Ascending aorta (tissue), 2 donors: ENCODE measurements at regions not wholly inside any gene's neighbourhood (a gene's known extent, or its start where the extent isn't known, plus 50 kb on each side); places are given as distances from the start of the nearest gene placed in this dataset.

Experiments
- DNase-seq, 2 donors: peaks; one replicate each; pipeline ENCODE4 v3.0.0-alpha.2; 2019; ENCODE audit warnings: low spot score in 2 of 2
- H3K27ac ChIP-seq, 2 donors: fragments of 200-600 bp; sonication (generic); one replicate each; pipeline ENCODE4 v1.5.1; 2016 to 2017; ENCODE audit warnings: mild to moderate bottlenecking in 1 of 2
- H3K27me3 ChIP-seq: fragments of 200-600 bp; sonication (generic); one replicate; pipeline ENCODE4 v1.5.1; 2017
- H3K36me3 ChIP-seq, 2 donors: fragments of 200-600 bp; sonication (generic); one replicate each; pipeline ENCODE4 v1.5.1; 2016
- H3K4me1 ChIP-seq, 2 donors: fragments of 200-600 bp; sonication (generic); one replicate each; pipeline ENCODE4 v1.5.1; 2016 to 2017; ENCODE audit warnings: mild to moderate bottlenecking in 1 of 2
- H3K4me3 ChIP-seq, 2 donors: fragments of 200-600 bp; sonication (generic); one replicate each; pipeline ENCODE4 v1.5.1; 2016 to 2017; ENCODE audit warnings: mild to moderate bottlenecking in 1 of 2
- H3K9me3 ChIP-seq, 2 donors: fragments of 200-600 bp; sonication (generic); one replicate each; pipeline ENCODE4 v1.5.1; 2016
- CTCF ChIP-seq, 3 experiments: fragments of 200-600 bp in 2 of 3; fragments of 450-650 bp in 1 of 3; sonication (generic) in 2 of 3; IDR thresholded peaks; one replicate each; pipeline ENCODE4 v1.5.1; 2016 to 2019; ENCODE audit warnings: antibody characterized with exemption in 3 of 3, mild to moderate bottlenecking in 1 of 3, moderate library complexity in 1 of 3
- intact Hi-C: fragments of 100-400 bp; cut with DNase I; formaldehyde crosslinking; loops from one replicate; pipeline ENCODE4 v1.15.1; 2023

DNA sequence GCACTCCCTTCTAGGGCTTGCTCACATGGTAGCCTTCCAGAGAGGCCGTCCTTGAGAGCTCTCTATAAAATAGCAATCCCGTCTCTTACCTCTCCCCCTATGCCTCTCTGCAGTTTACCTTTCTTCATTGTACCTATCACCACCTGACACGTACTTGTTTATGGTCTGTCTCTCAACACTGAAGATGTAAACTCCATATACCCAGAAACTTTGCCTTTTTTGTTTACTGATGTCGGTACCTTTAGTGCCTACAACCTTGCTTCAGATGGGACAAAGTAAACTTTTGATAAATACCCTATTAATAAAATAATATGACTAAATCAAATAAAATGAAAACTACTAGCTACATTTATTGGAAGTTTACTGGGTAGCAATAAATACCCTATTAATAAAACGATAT lies 220.6 kb downstream of the GPAM start:
- intact Hi-C loops, result no loop called here
- no peaks in the 10 kb centered on the region for H3K4me1 ChIP-seq
- H3K36me3 ChIP-seq, result no peaks in the 10 kb centered on the region
- TF ChIP-seq CTCF (IDR thresholded peaks at IDR 0.05), result no peak
- no peak overlapping the region for H3K4me3 ChIP-seq
- H3K9me3 ChIP-seq, result no peaks in the 10 kb centered on the region
- no peak overlapping the region for H3K27ac ChIP-seq
- H3K27me3 ChIP-seq, result no peaks in the 10 kb centered on the region
- no peak for DNase-seq

GRCh38 chr10:111967116-111967515 lies 216.4 kb downstream of the GPAM start:
- Histone ChIP-seq H3K27ac (no peak overlapping the region), H3K9me3 (no peaks in the 10 kb centered on the region), H3K4me1 (no peaks in the 10 kb centered on the region), H3K27me3 (no peaks in the 10 kb centered on the region), H3K4me3 (no peak overlapping the region), H3K36me3 (no peaks in the 10 kb centered on the region)
- TF ChIP-seq CTCF (IDR thresholded peaks at IDR 0.05), result no peak
- intact Hi-C loops, result no loop called here
- DNase-seq, result no peak

- H3K27me3 ChIP-seq, result no peaks in the 10 kb centered on the region
- H3K4me1 ChIP-seq, result no peaks in the 10 kb centered on the region
- intact Hi-C loops, result no loop called here
- H3K9me3 ChIP-seq, result no peaks in the 10 kb centered on the region
- H3K36me3 ChIP-seq, result no peaks in the 10 kb centered on the region
- TF ChIP-seq CTCF (IDR thresholded peaks at IDR 0.05), result no peak
- H3K27ac ChIP-seq, result no peak overlapping the region
- no peak for DNase-seq
- H3K4me3 ChIP-seq, result no peak overlapping the region
These were observed 216.0 kb downstream of the GPAM start for GRCh38 chr10:111967547-111967946.

DNA sequence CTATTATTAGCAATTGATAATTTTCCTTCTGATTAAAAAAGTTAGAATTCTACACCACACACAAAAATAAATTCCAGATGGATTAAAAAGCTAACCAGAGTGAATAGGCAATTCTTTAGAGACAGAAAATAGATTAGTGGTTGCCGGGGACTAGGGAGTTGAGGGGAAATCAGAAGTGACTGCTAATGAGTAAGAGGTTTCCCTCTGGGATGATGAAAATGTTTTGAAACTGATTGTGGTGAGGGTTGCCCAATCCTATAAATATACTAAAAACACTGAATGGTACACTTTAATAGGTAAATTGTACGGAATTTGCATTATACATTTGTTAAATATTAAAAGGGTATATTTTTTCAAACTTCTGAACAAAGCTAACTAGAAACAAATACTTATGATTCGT lies 214.9 kb downstream of the GPAM start:
- Histone ChIP-seq H3K27ac (no peak overlapping the region), H3K4me1 (no peaks in the 10 kb centered on the region), H3K36me3 (no peaks in the 10 kb centered on the region), H3K9me3 (no peaks in the 10 kb centered on the region), H3K4me3 (no peak overlapping the region), H3K27me3 (no peaks in the 10 kb centered on the region)
- no peak for DNase-seq
- TF ChIP-seq CTCF (IDR thresholded peaks at IDR 0.05), result no peak
- intact Hi-C loops, result no loop called here

DNA sequence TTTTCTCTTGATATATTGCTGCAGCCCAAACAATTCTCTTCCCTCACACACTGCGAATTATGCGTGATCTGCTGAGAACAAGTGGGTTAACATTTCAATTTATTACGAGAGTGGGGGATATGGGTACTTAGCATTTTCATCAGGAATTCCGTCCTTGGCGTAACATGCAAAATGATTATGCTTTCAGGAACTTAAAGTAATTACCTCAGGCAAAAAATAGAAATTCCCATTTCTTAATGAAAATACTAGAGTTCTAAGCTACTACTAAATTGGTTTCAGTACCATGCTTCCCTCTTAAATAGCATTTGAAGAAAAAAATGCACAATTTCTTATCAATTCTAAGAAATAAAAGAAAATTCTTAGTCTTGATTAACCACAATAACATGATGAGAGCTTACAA lies 213.5 kb downstream of the GPAM start:
- no peak for DNase-seq

More for the DNA sequence above, 213.5 kb downstream of the GPAM start:
- intact Hi-C loops, result no loop called here
- no peaks in the 10 kb centered on the region for H3K27me3 ChIP-seq
- H3K36me3 ChIP-seq, result no peaks in the 10 kb centered on the region
- H3K9me3 ChIP-seq, result no peaks in the 10 kb centered on the region
- no peak for TF ChIP-seq CTCF (IDR thresholded peaks at IDR 0.05)
- H3K4me1 ChIP-seq, result no peaks in the 10 kb centered on the region
- no peak overlapping the region for H3K4me3 ChIP-seq
- no peak overlapping the region for H3K27ac ChIP-seq
